PFSK-1 (cell line): ENCODE measurements at regions not wholly inside any gene's neighbourhood (a gene's known extent, or its start where the extent isn't known, plus 50 kb on each side); places are given as distances from the start of the nearest gene placed in this dataset.

Source experiments
- POLR2AphosphoS5 ChIP-seq: IDR thresholded peaks from 2 replicates; pipeline ENCODE4 v1.6.1; 2012; ENCODE audit warnings: low read depth, mild to moderate bottlenecking, control low read depth, low read length, moderate library complexity
- REST ChIP-seq, 2 experiments: IDR thresholded peaks; 2 replicates each; pipeline versions ENCODE4 v1.6.1 to v1.8.0; 2011 to 2012; ENCODE audit warnings: low read depth in 2 of 2, low read length in 2 of 2, control low read depth in 1 of 2, inconsistent platforms in 1 of 2, mild to moderate bottlenecking in 1 of 2, moderate library complexity in 1 of 2; ENCODE audit not compliant: insufficient read depth in 1 of 2
- TAF1 ChIP-seq: IDR thresholded peaks from 2 replicates; pipeline ENCODE4 v1.6.1; 2012; ENCODE audit warnings: low read length, control low read depth, borderline replicate concordance; ENCODE audit not compliant: insufficient read depth

- TF ChIP-seq REST (IDR thresholded peaks at IDR 0.05; ENCODE audit: insufficient read depth in 1 of 2, low read depth in 2 of 2, low read length in 2 of 2): no peak
- no peak for TF ChIP-seq TAF1
- no peak for TF ChIP-seq POLR2AphosphoS5
Measured at GRCh38 chr13:103835052-103835451, 768.8 kb upstream of the SLC10A2 start.
